HG02870 (cell line): ENCODE measurements at regions not wholly inside any gene's neighbourhood (a gene's known extent, or its start where the extent isn't known, plus 50 kb on each side); places are given as distances from the start of the nearest gene placed in this dataset.

Experiments used
- ATAC-seq: cut with Tn5 transposase; IDR thresholded peaks from one replicate; pipeline ENCODE4 v1.9.1; 2021; ENCODE audit warnings: mild to moderate bottlenecking, moderate library complexity; ENCODE audit not compliant: unreplicated experiment

- ATAC-seq: no peak
Measured at GRCh38 chr13:26838821-26839220, 78.2 kb upstream of the GPR12 start.

DNA sequence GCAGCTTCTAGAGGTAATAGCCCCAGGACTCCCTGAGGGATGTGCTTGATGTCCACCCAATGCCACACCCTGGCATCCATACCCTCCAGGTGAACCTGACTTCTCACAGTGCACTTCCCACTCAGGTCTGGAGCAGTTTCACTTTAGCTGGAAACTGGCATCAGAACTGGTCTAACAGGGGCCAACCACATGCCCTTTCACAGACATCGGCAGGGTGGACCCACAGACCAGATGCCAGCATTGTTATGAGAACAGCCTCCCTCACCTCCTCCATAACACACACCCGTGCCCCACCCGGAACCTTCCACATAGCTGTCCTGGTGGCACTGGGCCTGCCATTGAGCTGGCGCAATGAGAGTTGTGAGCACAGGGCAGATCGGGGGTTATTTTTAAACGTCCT, 77.4 kb upstream of the GPR12 start:
- no peak for ATAC-seq

- no peak for ATAC-seq
Measured at GRCh38 chr13:26837102-26837501, 76.5 kb upstream of the GPR12 start.

DNA sequence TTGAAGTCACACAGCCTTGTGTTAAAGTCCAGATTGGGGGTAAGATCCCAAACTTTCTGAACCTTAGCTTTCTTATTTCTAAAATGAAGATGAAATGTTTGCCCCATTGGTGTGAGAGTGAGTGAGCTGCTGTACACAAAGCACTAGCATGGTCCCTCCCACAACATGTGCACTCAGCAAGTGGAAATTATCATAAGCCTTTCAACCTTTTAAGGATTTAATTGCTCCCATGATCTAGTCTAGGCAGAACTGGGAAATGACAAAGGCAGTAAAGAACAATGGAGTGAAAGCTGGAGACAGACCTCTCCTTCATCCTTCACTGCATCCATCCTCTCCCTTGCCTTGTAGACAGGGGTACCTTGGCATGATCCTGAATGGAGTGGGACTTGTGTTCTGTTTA, 76.0 kb upstream of the GPR12 start:
- ATAC-seq: no peak

- ATAC-seq: no peak
Measured at GRCh38 chr13:26834646-26835045, 74.1 kb upstream of the GPR12 start.

- ATAC-seq: no peak
Measured at GRCh38 chr13:26831336-26831908, 70.8 kb upstream of the GPR12 start.

GRCh38 chr13:26829716-26830115, 69.1 kb upstream of the GPR12 start:
- ATAC-seq: no peak

- no peak for ATAC-seq
Measured at GRCh38 chr13:26824581-26824980, 64.0 kb upstream of the GPR12 start.

DNA sequence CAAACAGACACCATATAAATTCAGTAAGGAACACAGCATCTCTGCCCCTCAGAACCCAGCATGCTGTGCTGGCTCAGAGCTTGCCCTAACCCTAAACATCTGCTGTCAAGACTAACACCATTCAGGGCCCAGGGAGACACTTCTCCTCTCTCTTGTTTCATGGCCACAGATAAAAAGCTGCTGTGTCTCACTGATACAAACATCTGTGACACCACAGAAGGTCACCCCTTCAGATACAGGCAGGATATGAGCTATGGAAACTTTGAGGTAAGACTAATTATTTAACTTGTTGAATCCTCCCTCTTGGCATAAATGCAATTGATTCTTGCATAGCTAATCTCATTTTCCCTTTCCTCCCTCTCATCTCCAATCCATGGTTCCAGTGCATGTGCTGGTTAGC, 61.6 kb upstream of the GPR12 start:
- no peak for ATAC-seq

GRCh38 chr13:26821672-26822071, 61.1 kb upstream of the GPR12 start:
- ATAC-seq: no peak

DNA sequence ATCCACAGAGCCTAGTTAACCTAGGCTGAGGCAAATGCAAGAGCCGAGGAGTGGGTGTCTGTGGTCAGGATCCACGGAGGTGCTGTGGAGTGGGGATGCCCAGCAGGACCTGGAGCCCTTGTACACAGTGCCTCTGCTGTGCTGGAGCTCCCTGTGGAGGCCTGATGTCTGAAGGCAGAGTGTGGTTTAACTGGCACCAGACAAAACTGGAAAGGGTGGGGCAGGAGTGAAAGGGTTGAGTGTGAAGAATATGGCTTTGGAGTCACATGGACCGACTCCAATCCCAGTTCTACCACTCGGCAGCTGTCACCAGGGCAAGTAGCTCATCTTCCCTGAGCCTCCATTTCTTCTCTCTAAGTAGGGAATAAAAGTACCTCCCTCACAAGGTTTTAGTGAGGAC, 60.3 kb upstream of the GPR12 start:
- no peak for ATAC-seq

DNA sequence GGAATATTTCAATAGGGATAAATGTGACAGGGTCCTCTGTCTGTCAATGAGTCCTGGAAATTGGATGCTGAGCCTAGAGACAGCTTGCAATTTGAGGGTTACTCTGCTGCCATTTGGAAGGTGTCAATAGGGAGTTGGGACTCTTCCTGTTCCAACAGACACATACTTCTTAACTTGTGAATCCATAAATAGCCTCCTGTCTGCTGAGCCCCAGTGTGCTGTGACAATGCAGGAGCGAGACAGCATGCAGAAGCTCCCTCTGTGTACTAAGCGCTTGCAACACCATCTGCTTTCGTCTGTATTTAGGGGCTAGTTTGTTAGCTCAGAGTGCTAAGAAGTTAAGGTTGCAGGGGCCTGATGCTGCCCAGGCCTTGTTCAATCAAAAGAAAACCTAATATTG, 58.5 kb upstream of the GPR12 start:
- ATAC-seq: no peak

- ATAC-seq: no peak
Measured at GRCh38 chr13:26816881-26817280, 56.3 kb upstream of the GPR12 start.

GRCh38 chr13:26813980-26814348, 53.4 kb upstream of the GPR12 start:
- ATAC-seq: no peak

GRCh38 chr13:26813321-26813979, 52.9 kb upstream of the GPR12 start:
- ATAC-seq: no peak

- no peak for ATAC-seq
Measured at GRCh38 chr13:26811581-26811980, 51.0 kb upstream of the GPR12 start.
